SK-N-SH (cell line): ENCODE measurements at regions not wholly inside any gene's neighbourhood (a gene's known extent, or its start where the extent isn't known, plus 50 kb on each side); places are given as distances from the start of the nearest gene placed in this dataset.

Experiments
- CTCF ChIA-PET: fragments of 300-600, 350-600 bp; formaldehyde crosslinking; extraction: SDS; loops from one replicate; lab custom pipeline; 2021; lab: Yijun Ruan, JAX
- POLR2A ChIA-PET: fragments of 350-600 bp; sonication (Branson Sonifier 250); formaldehyde crosslinking; extraction: SDS; loops from one replicate; lab custom pipeline; 2020; ENCODE audit warnings: antibody characterized with exemption, inconsistent platforms; lab: Yijun Ruan, JAX
- DNase-seq: peaks from one replicate; pipeline ENCODE4 v3.0.0; 2012
- H2AFZ ChIP-seq: fragments of 200-600 bp; sonication (generic); 2 replicates; pipeline ENCODE4 v1.8.1; 2016; ENCODE audit warnings: antibody characterized with exemption, mild to moderate bottlenecking, low read depth
- H3F3A ChIP-seq: fragments of 200-600 bp; sonication (generic); replicated peaks from 2 replicates; pipeline ENCODE3; 2016; ENCODE audit warnings: antibody characterized with exemption, mild to moderate bottlenecking; ENCODE audit not compliant: insufficient read depth
- H3K27ac ChIP-seq, 2 experiments: fragments of 200-500 bp in 1 of 2; fragments of 200-600 bp in 1 of 2; sonication (Bioruptor generic) in 1 of 2; sonication (generic), shearing (Covaris generic) in 1 of 2; 2 replicates each; pipeline versions ENCODE4 v1.5.1 to v1.6.1; 2014 to 2016; ENCODE audit warnings: low read depth in 2 of 2, inconsistent platforms in 1 of 2, low read length in 1 of 2, mild to moderate bottlenecking in 1 of 2, mixed read lengths in 1 of 2
- H3K27me3 ChIP-seq: fragments of 200-600 bp; sonication (generic), shearing (Covaris generic); 2 replicates; pipeline ENCODE4 v1.6.1; 2016; ENCODE audit warnings: mixed run types; ENCODE audit not compliant: insufficient read depth
- H3K36me3 ChIP-seq, 2 experiments: fragments of 200-500 bp in 1 of 2; fragments of 200-600 bp in 1 of 2; sonication (Bioruptor generic) in 1 of 2; sonication (generic) in 1 of 2; replicated peaks in 1 of 2; 2 replicates each; pipeline versions ENCODE3 to v1.5.1; 2014 to 2016; ENCODE audit warnings: low read length in 1 of 2, mild to moderate bottlenecking in 1 of 2; ENCODE audit not compliant: insufficient read depth in 2 of 2, control insufficient read depth in 1 of 2
- H3K4me1 ChIP-seq, 2 experiments: fragments of 200-500 bp in 1 of 2; fragments of 200-600 bp in 1 of 2; sonication (Bioruptor generic) in 1 of 2; sonication (generic), shearing (Covaris generic) in 1 of 2; 2 replicates each; pipeline versions ENCODE4 v1.5.1 to v1.6.1; 2014 to 2016; ENCODE audit warnings: low read depth in 1 of 2, low read length in 1 of 2, mixed run types in 1 of 2; ENCODE audit not compliant: insufficient read depth in 2 of 2, control insufficient read depth in 1 of 2
- H3K4me2 ChIP-seq: fragments of 200-600 bp; sonication (generic), shearing (Covaris generic); 2 replicates; pipeline ENCODE4 v1.6.1; 2017; ENCODE audit warnings: mixed run types
- H3K4me3 ChIP-seq, 2 experiments: fragments of 200-500 bp in 1 of 2; fragments of 200-600 bp in 1 of 2; sonication (Bioruptor generic) in 1 of 2; sonication (generic), shearing (Covaris generic) in 1 of 2; 2 replicates each; pipeline versions ENCODE4 v1.5.1 to v1.8.1; 2014 to 2016; ENCODE audit warnings: low read depth in 2 of 2, inconsistent platforms in 1 of 2, low read length in 1 of 2, mild to moderate bottlenecking in 1 of 2, mixed read lengths in 1 of 2, moderate library complexity in 1 of 2
- H3K79me2 ChIP-seq: fragments of 200-600 bp; sonication (generic); 2 replicates; pipeline ENCODE4 v1.8.1; 2017; ENCODE audit warnings: mild to moderate bottlenecking; ENCODE audit not compliant: insufficient read depth
- H3K9ac ChIP-seq: fragments of 200-600 bp; sonication (generic); 2 replicates; pipeline ENCODE4 v1.6.1; 2017; ENCODE audit warnings: mixed run types
- H3K9me2 ChIP-seq: fragments of 200-600 bp; sonication (generic); 2 replicates; pipeline ENCODE4 v1.6.1; 2017; ENCODE audit warnings: mixed run types
- H3K9me3 ChIP-seq: fragments of 200-600 bp; sonication (generic); 2 replicates; pipeline ENCODE4 v1.6.1; 2017; ENCODE audit warnings: mixed run types, mild to moderate bottlenecking, moderate library complexity
- H4K20me1 ChIP-seq: fragments of 200-600 bp; sonication (generic); 2 replicates; pipeline ENCODE4 v1.6.1; 2017; ENCODE audit warnings: mild to moderate bottlenecking, mixed run types; ENCODE audit not compliant: insufficient read depth
- CTCF ChIP-seq: fragments of 200-600 bp; sonication (generic); IDR thresholded peaks from 2 replicates; pipeline ENCODE4 v1.6.1; 2017; ENCODE audit warnings: antibody characterized with exemption, mild to moderate bottlenecking, moderate library complexity
- ELF1 ChIP-seq: IDR thresholded peaks from 2 replicates; pipeline ENCODE4 v1.4.0; 2012
- EZH2phosphoT487 ChIP-seq: fragments of 200-600 bp; sonication (generic); IDR thresholded peaks from 2 replicates; pipeline ENCODE4 v1.6.1; 2017; ENCODE audit warnings: low read depth, mixed run types, mild to moderate bottlenecking, antibody characterized with exemption, moderate library complexity, borderline replicate concordance
- GABPA ChIP-seq: IDR thresholded peaks from 2 replicates; pipeline ENCODE4 v1.4.0; 2012; ENCODE audit warnings: low read depth, mild to moderate bottlenecking
- IRF3 ChIP-seq: fragments of 150-350 bp; IDR thresholded peaks from 2 replicates; pipeline ENCODE4 v1.6.1; 2016; ENCODE audit warnings: mild to moderate bottlenecking, low read depth, low read length
- JUND ChIP-seq: IDR thresholded peaks from 2 replicates; pipeline ENCODE4 v1.4.0; 2012
- MEF2A ChIP-seq: IDR thresholded peaks from 2 replicates; pipeline ENCODE4 v1.4.0; 2012; ENCODE audit warnings: low read depth, borderline replicate concordance
- NFIC ChIP-seq: IDR thresholded peaks from 2 replicates; pipeline ENCODE4 v1.4.0; 2012; ENCODE audit warnings: borderline replicate concordance
- NRF1 ChIP-seq: IDR thresholded peaks from 2 replicates; pipeline ENCODE4 v1.6.1; 2012; ENCODE audit warnings: low read depth, mild to moderate bottlenecking, low read length
- PBX3 ChIP-seq: IDR thresholded peaks from 2 replicates; pipeline ENCODE4; 2012
- POLR2AphosphoS5 ChIP-seq: IDR thresholded peaks from 2 replicates; pipeline ENCODE4 v1.6.1; 2012; ENCODE audit warnings: low read depth, low read length
- RCOR1 ChIP-seq: fragments of 150-350 bp; IDR thresholded peaks from 2 replicates; pipeline ENCODE4 v1.6.1; 2017; ENCODE audit warnings: antibody characterized with exemption, low read length
- REST ChIP-seq: IDR thresholded peaks from 2 replicates; pipeline ENCODE4 v1.6.1; 2012; ENCODE audit warnings: mild to moderate bottlenecking, low read depth, low read length, moderate library complexity
- RFX5 ChIP-seq: IDR thresholded peaks from 2 replicates; pipeline ENCODE4 v1.6.1; 2012; ENCODE audit warnings: mild to moderate bottlenecking, improper control_type of control experiment, low read length
- SIN3A ChIP-seq: IDR thresholded peaks from 2 replicates; pipeline ENCODE4 v1.6.1; 2012; ENCODE audit warnings: low read depth, mild to moderate bottlenecking, low read length, moderate library complexity, borderline replicate concordance
- SMC3 ChIP-seq: IDR thresholded peaks from 2 replicates; pipeline ENCODE4 v1.6.1; 2012; ENCODE audit warnings: low read depth, low read length, improper control_type of control experiment
- TCF12 ChIP-seq: IDR thresholded peaks from 2 replicates; pipeline ENCODE4 v1.4.0; 2012
- USF1 ChIP-seq: IDR thresholded peaks from 2 replicates; pipeline ENCODE4 v1.4.0; 2012; ENCODE audit warnings: low read depth, borderline replicate concordance
- WGBS: methylation state at CpG from one replicate; pipeline ENCODE4 v1.1.6; 2017; ENCODE audit warnings: low lambda C conversion rate; 5-methylcytosine and 5-hydroxymethylcytosine counted together

GRCh38 chr16:64544859-64545258 lies 577.0 kb downstream of the CDH11 start (continued):
- TF ChIP-seq IRF3 (no peak), MEF2A (no peak)

- Histone ChIP-seq H3K9me3 (no peaks in the 10 kb centered on the region), H3K4me2 (no peak overlapping the region), H3K27ac (no peak overlapping the region), H3K36me3 (no peaks in the 10 kb centered on the region), H3K4me3 (no peak overlapping the region), H2AFZ (no peak overlapping the region), H3K9me2 (no peaks in the 10 kb centered on the region), H4K20me1 (no peaks in the 10 kb centered on the region), H3K4me1 (no peaks in the 10 kb centered on the region), H3K27me3 (no peaks in the 10 kb centered on the region), H3F3A (no peaks in the 10 kb centered on the region), H3K79me2 (no peaks in the 10 kb centered on the region), H3K9ac (no peak overlapping the region)
- CTCF ChIA-PET = interaction anchor here (1.2 to 1.6 kb wide), 2 partner anchors 18 to 277 kb away, joined by 3 read pairs; no protein-coding TSS in a partner anchor
- no peak for TF ChIP-seq TCF12
- POLR2A ChIA-PET = no interaction called here
- DNase-seq = no peak
- WGBS = 78% methylated on average over 4 of the region's 4 CpGs
These were observed 578.4 kb downstream of the CDH11 start for GRCh38 chr16:64543441-64543840.

- Histone ChIP-seq H3K27ac (no peak overlapping the region), H3K4me2 (no peak overlapping the region), H3K4me1 (no peaks in the 10 kb centered on the region), H3K9me2 (no peaks in the 10 kb centered on the region), H3K36me3 (no peaks in the 10 kb centered on the region), H3K27me3 (no peaks in the 10 kb centered on the region), H2AFZ (no peak overlapping the region), H4K20me1 (no peaks in the 10 kb centered on the region), H3K9ac (no peak overlapping the region), H3F3A (no peaks in the 10 kb centered on the region), H3K79me2 (no peaks in the 10 kb centered on the region), H3K9me3 (no peaks in the 10 kb centered on the region), H3K4me3 (no peak overlapping the region)
- WGBS = 71% methylated on average over 1 of the region's 1 CpG
- no peak for DNase-seq
- ChIA-PET POLR2A (no interaction called here), CTCF (interaction anchor here (1.2 to 1.6 kb wide), 2 partner anchors 19 to 278 kb away, joined by 3 read pairs; no protein-coding TSS in a partner anchor)
- TF ChIP-seq CTCF (no peak), IRF3 (no peak), NRF1 (no peak), SMC3 (no peak), RCOR1 (no peak), NFIC (no peak), REST (no peak), ELF1 (no peak), JUND (no peak), RFX5 (no peak), EZH2phosphoT487 (no peak), USF1 (no peak), POLR2AphosphoS5 (no peak), GABPA (no peak), SIN3A (no peak), PBX3 (no peak)
These were observed 578.8 kb downstream of the CDH11 start for GRCh38 chr16:64543031-64543430.
